Esophagus mucosa (tissue), 1 donor: ENCODE measurements at regions not wholly inside any gene's neighbourhood (a gene's known extent, or its start where the extent isn't known, plus 50 kb on each side); places are given as distances from the start of the nearest gene placed in this dataset.

Source experiments
- ATAC-seq: fragments of 200-7000 bp; cut with Tn5 transposase; one replicate; pipeline ENCODE4 v1.9.1; 2020
- donor health status: DM: yes; HTN: yes; CAD: no.

- ATAC-seq, result no peak
These were observed 297.0 kb downstream of the FGF9 start for GRCh38 chr13:21967871-21968270.

- ATAC-seq, result no peak
These were observed 299.3 kb downstream of the FGF9 start for GRCh38 chr13:21970172-21970571.

GRCh38 chr13:21970918-21971317 lies 300.0 kb downstream of the FGF9 start:
- ATAC-seq, result no peak

GRCh38 chr13:21971662-21972621 lies 301.1 kb downstream of the FGF9 start:
- ATAC-seq, result no peak

- no peak for ATAC-seq
These were observed 302.7 kb downstream of the FGF9 start for GRCh38 chr13:21973437-21974125.

GRCh38 chr13:21974741-21975140 lies 303.9 kb downstream of the FGF9 start:
- no peak for ATAC-seq

- no peak for ATAC-seq
These were observed 305.3 kb downstream of the FGF9 start for GRCh38 chr13:21976159-21976558.

GRCh38 chr13:21979161-21979806 lies 308.4 kb downstream of the FGF9 start:
- ATAC-seq, result no peak

- ATAC-seq, result no peak
These were observed 309.2 kb downstream of the FGF9 start for GRCh38 chr13:21980049-21980448.

- no peak for ATAC-seq
These were observed 313.3 kb downstream of the FGF9 start for GRCh38 chr13:21984156-21984555.

GRCh38 chr13:21986602-21987001 lies 315.7 kb downstream of the FGF9 start:
- no peak for ATAC-seq

GRCh38 chr13:21987793-21988192 lies 316.9 kb downstream of the FGF9 start:
- no peak for ATAC-seq

GRCh38 chr13:21988624-21989023 lies 317.8 kb downstream of the FGF9 start:
- ATAC-seq, result no peak

- ATAC-seq, result no peak
These were observed 325.2 kb downstream of the FGF9 start for GRCh38 chr13:21996049-21996448.

GRCh38 chr13:21997726-21998125 lies 326.9 kb downstream of the FGF9 start:
- no peak for ATAC-seq

GRCh38 chr13:21998279-21998990 lies 327.6 kb downstream of the FGF9 start:
- ATAC-seq, result no peak

- no peak for ATAC-seq
These were observed 328.8 kb downstream of the FGF9 start for GRCh38 chr13:21999666-22000065.

- ATAC-seq, result no peak
These were observed 329.3 kb downstream of the FGF9 start for GRCh38 chr13:22000191-22000590.

GRCh38 chr13:22001336-22001735 lies 330.5 kb downstream of the FGF9 start:
- ATAC-seq, result no peak

- ATAC-seq, result no peak
These were observed 332.0 kb downstream of the FGF9 start for GRCh38 chr13:22002893-22003292.

GRCh38 chr13:22009500-22009899 lies 338.6 kb downstream of the FGF9 start:
- ATAC-seq, result no peak

GRCh38 chr13:22009937-22010336 lies 339.1 kb downstream of the FGF9 start:
- no peak for ATAC-seq

- no peak for ATAC-seq
These were observed 341.8 kb downstream of the FGF9 start for GRCh38 chr13:22012686-22013085.
